OCI-LY1 (cell line): ENCODE measurements at regions not wholly inside any gene's neighbourhood (a gene's known extent, or its start where the extent isn't known, plus 50 kb on each side); places are given as distances from the start of the nearest gene placed in this dataset.

ENCODE experiments used
- CTCF ChIP-seq: fragments of 200-600 bp; sonication (generic), shearing (Covaris generic); IDR thresholded peaks from 2 replicates; pipeline ENCODE4 v1.5.1; 2017; ENCODE audit warnings: mild to moderate bottlenecking, antibody characterized with exemption, low read length, moderate library complexity, mixed read lengths
- EZH2 ChIP-seq: fragments of 200-600 bp; sonication (generic), shearing (Covaris generic); IDR thresholded peaks from 2 replicates; pipeline ENCODE4 v1.8.0; 2017; ENCODE audit warnings: borderline replicate concordance, mixed run types, mild to moderate bottlenecking, antibody characterized with exemption, low read length, moderate library complexity, mixed read lengths

- TF ChIP-seq CTCF (no peak), EZH2 (no peak)
Observed at GRCh38 chr12:118746960-118747359, 234.4 kb upstream of the SRRM4 start.
